ENCODE measurements at regions not wholly inside any gene's neighbourhood (a gene's known extent, or its start where the extent isn't known, plus 50 kb on each side); places are given as distances from the start of the nearest gene placed in this dataset.

DNA sequence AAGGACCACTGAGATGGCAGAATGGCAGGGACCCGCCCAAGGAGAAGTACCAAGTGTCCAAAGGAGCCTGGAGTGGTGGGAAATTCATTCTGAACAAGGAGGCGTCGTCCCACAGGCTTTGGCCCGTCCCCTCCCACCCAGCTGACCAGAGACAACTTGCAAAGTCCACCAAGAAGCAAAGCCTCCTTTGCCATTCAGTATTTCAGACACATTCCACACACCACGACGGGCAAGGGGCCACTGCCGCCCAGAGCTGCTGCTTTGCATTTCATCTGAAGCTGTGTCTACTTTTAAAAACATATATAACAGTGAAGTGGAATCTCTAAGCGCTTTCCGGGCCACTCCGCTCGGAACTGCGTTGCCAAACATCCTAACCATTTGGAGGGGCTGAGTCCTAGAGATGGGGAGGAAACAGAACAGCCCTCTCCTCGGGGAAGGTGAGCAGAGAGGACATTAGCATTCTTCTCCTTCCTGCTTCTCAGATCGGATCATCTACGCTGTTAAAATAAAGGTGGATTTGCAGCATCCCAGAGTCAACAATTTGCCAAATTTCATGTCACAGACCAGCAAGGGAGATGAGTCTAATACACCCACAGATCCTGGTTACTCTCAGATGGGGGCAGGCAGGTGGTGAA lies 89.0 kb upstream of the ZNF507 start:
- TF ChIP-seq, protein P1, sequence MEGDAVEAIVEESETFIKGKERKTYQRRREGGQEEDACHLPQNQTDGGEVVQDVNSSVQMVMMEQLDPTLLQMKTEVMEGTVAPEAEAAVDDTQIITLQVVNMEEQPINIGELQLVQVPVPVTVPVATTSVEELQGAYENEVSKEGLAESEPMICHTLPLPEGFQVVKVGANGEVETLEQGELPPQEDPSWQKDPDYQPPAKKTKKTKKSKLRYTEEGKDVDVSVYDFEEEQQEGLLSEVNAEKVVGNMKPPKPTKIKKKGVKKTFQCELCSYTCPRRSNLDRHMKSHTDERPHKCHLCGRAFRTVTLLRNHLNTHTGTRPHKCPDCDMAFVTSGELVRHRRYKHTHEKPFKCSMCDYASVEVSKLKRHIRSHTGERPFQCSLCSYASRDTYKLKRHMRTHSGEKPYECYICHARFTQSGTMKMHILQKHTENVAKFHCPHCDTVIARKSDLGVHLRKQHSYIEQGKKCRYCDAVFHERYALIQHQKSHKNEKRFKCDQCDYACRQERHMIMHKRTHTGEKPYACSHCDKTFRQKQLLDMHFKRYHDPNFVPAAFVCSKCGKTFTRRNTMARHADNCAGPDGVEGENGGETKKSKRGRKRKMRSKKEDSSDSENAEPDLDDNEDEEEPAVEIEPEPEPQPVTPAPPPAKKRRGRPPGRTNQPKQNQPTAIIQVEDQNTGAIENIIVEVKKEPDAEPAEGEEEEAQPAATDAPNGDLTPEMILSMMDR (IDR thresholded peaks at IDR 0.05; ENCODE audit: insufficient read depth, low read depth, low read length, missing control alignments) = no peak
- no peak overlapping the region for H3K4me3 ChIP-seq (ENCODE audit: low read length)
- DNase-seq (ENCODE audit: low read depth) = no peak

DNA sequence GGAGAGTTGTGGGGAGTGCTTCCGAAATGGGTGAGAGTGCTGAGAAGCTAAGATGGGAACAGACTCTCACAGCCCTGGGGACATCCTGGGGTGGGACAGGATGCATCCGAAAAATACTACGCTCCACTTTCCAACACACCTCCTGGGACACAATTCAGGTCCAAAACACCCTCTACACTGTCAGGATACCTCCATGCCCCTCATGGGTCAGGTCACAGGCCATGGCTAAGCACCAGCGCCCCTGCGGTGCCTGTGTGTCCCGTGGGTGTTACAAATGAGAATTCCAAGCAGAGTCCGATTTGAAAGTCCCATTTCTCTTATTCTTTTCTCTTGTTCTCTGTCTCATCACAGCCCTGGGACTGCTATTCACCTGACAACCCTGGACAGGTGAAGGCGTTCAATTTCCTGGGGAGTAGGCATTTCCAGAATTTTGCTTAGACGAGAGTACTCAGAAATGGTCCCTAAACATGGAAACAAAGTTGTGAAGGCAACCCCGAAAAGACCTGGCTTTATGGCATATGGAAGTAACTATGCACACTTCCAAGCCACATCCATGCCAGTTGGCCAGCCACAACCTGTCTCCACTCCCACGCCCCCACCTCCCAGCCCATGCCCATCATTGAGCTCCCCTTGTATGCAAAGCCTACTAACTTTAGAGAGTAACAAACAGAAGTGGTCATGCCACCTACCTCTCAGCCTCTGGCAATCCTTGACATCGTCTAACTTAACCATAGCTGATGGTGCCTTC lies 87.9 kb upstream of the ZNF507 start:
- H3K4me3 ChIP-seq (ENCODE audit: low read length) = no peak overlapping the region
- TF ChIP-seq, protein P1 (IDR thresholded peaks at IDR 0.05; ENCODE audit: insufficient read depth, low read depth, low read length, missing control alignments) = no peak
- DNase-seq (ENCODE audit: low read depth) = no peak

DNA sequence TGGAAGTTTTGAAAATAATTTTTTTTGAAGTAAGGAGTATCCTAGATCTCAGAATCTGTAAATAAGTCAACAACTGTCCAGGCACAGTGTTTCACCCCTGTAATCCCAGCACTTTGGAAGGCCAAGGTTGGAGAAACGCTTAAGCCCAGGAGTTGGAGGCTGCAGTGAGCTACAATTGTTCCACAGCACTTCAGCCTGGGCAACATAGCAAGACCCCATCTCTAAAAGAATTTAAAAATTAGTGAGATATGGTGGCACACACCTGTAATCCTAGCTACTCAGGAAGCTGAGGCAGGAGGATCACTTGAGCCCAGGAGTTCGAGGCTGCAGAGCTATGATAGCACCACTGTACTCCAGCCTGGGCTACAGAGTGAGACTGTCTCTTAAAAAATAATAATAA lies 87.2 kb upstream of the ZNF507 start:
- no peak overlapping the region for H3K4me3 ChIP-seq (ENCODE audit: low read length)
- no peak for DNase-seq (ENCODE audit: low read depth)
- TF ChIP-seq, protein P1 (IDR thresholded peaks at IDR 0.05; ENCODE audit: insufficient read depth, low read depth, low read length, missing control alignments) = no peak

DNA sequence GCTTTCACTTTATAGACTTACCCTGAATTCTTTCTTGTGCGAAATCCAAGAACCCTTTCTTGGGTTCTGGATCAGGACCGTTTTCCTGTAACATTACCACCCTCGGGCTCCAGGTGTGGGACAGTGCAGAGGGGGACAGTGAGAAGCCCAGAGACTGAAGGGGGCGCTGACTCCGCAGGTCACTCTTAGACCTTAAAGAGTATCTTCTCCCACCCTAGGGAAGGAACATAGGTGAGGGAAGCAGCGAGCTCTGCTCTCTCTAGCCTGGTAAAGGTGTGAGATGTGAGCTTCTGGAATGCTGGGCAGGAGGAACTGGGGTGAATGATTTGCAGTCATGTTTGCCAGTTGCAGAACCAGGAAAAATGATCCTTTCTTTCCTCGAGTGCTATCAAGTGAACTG lies 80.8 kb upstream of the ZNF507 start:
- H3K4me3 ChIP-seq (ENCODE audit: low read length) = no peak overlapping the region
- TF ChIP-seq, protein P1 (IDR thresholded peaks at IDR 0.05; ENCODE audit: insufficient read depth, low read depth, low read length, missing control alignments) = no peak
- no peak for DNase-seq (ENCODE audit: low read depth)

DNA sequence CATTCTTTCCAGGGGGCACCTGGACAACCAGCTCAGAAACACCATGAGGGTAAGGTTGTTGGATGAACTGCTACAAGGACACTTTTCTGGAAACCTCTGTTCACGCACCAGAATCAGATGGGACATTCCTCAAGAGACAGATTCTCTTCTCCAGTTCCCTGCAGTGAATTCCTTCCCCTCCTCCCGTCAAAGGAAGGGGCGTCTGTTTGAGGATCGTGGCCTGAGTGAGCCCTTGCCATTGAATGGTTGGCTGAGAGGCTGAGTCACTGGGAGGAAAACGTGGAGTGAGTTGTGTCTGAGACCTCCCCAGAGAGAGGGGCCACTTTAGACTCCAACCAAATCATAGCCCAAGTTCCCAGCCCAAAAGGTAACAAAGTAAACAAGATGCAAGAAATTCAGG lies 79.4 kb upstream of the ZNF507 start:
- no peak for DNase-seq (ENCODE audit: low read depth)
- no peak overlapping the region for H3K4me3 ChIP-seq (ENCODE audit: low read length)
- TF ChIP-seq, protein P1 (IDR thresholded peaks at IDR 0.05; ENCODE audit: insufficient read depth, low read depth, low read length, missing control alignments) = no peak

DNA sequence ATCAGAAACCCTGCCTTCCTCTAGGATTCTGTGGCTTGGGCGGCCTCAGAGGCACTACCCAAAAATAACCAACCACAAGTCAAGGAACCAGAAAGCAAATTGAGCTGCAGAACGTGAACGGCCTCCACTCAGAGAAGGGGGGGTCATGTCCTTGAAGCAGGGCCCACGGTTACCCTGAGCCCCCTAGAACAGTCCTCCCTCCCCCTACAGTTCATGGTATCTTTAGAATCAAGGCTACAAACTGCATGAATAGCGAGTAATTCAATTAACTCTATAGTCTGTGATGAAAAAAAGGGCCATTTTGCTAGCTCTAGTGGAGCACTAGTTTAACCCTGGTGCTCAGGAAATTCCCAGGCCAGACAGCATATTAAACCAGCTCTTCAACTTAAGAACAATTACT lies 79.0 kb upstream of the ZNF507 start:
- TF ChIP-seq, protein P1 (IDR thresholded peaks at IDR 0.05; ENCODE audit: insufficient read depth, low read depth, low read length, missing control alignments) = no peak
- DNase-seq (ENCODE audit: low read depth) = no peak
- no peak overlapping the region for H3K4me3 ChIP-seq (ENCODE audit: low read length)

DNA sequence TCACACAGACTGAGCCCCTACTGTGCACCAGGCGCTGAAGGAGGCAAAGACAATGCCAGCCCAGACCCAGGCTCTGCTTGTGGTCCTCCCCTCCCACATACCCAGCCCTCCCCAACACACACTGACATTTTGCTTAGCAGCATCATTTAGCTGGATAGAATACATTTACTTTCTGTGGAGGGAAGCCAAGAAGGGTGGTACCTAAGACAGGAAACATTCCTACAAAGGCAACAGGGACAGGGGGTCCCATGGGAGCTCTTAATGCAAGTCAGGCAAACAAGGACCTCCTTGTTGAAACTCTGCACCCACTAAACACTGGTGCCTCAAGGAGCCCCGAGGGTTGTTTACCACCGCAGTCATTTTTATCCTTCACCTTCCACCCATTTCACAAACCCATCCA lies 77.0 kb upstream of the ZNF507 start:
- TF ChIP-seq, protein P1 (IDR thresholded peaks at IDR 0.05; ENCODE audit: insufficient read depth, low read depth, low read length, missing control alignments) = no peak
- DNase-seq (ENCODE audit: low read depth) = no peak

More for the DNA sequence above, 77.0 kb upstream of the ZNF507 start:
- H3K4me3 ChIP-seq (ENCODE audit: low read length) = no peak overlapping the region

Measured in epithelial cell of esophagus (primary cell).